ENCODE measurements at regions not wholly inside any gene's neighbourhood (a gene's known extent, or its start where the extent isn't known, plus 50 kb on each side); places are given as distances from the start of the nearest gene placed in this dataset.

DNA sequence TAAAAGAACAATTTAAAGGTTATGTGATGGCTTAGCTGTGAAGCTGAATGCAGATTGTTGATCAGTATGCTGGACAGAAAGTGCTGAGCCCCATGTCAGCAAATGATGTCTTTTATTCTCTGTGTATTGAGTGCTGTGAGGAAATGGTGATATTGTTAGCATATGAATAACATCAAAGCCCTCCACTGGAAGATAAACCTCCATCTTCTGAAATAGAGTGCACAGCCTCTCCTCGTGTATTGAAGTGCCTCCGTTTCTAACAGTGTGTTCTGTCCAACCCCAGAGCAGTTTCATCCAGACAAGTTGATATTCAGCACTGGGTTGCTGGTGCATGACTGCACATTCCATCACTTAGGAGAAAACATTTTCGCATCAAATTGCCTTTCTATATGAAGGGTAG lies 242.9 kb downstream of the CSNK1G3 start:
- no peak for TF ChIP-seq OSR1 (CRISPR knock-in tag; IDR thresholded peaks at IDR 0.05)
- TF ChIP-seq, protein P1, sequence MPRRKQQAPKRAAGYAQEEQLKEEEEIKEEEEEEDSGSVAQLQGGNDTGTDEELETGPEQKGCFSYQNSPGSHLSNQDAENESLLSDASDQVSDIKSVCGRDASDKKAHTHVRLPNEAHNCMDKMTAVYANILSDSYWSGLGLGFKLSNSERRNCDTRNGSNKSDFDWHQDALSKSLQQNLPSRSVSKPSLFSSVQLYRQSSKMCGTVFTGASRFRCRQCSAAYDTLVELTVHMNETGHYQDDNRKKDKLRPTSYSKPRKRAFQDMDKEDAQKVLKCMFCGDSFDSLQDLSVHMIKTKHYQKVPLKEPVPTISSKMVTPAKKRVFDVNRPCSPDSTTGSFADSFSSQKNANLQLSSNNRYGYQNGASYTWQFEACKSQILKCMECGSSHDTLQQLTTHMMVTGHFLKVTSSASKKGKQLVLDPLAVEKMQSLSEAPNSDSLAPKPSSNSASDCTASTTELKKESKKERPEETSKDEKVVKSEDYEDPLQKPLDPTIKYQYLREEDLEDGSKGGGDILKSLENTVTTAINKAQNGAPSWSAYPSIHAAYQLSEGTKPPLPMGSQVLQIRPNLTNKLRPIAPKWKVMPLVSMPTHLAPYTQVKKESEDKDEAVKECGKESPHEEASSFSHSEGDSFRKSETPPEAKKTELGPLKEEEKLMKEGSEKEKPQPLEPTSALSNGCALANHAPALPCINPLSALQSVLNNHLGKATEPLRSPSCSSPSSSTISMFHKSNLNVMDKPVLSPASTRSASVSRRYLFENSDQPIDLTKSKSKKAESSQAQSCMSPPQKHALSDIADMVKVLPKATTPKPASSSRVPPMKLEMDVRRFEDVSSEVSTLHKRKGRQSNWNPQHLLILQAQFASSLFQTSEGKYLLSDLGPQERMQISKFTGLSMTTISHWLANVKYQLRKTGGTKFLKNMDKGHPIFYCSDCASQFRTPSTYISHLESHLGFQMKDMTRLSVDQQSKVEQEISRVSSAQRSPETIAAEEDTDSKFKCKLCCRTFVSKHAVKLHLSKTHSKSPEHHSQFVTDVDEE (CRISPR knock-in tag; IDR thresholded peaks at IDR 0.05): no peak
- TF ChIP-seq BACH2 (CRISPR knock-in tag; IDR thresholded peaks at IDR 0.05; ENCODE audit: borderline replicate concordance): no peak
- no peak for TF ChIP-seq ZFP3 (CRISPR knock-in tag; IDR thresholded peaks at IDR 0.05)
- TF ChIP-seq ZNF70 (CRISPR knock-in tag; IDR thresholded peaks at IDR 0.05): no peak
- TF ChIP-seq SNAI2 (CRISPR knock-in tag; IDR thresholded peaks at IDR 0.05): no peak
- TF ChIP-seq, protein P2, sequence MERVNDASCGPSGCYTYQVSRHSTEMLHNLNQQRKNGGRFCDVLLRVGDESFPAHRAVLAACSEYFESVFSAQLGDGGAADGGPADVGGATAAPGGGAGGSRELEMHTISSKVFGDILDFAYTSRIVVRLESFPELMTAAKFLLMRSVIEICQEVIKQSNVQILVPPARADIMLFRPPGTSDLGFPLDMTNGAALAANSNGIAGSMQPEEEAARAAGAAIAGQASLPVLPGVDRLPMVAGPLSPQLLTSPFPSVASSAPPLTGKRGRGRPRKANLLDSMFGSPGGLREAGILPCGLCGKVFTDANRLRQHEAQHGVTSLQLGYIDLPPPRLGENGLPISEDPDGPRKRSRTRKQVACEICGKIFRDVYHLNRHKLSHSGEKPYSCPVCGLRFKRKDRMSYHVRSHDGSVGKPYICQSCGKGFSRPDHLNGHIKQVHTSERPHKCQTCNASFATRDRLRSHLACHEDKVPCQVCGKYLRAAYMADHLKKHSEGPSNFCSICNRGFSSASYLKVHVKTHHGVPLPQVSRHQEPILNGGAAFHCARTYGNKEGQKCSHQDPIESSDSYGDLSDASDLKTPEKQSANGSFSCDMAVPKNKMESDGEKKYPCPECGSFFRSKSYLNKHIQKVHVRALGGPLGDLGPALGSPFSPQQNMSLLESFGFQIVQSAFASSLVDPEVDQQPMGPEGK (CRISPR knock-in tag; IDR thresholded peaks at IDR 0.05; ENCODE audit: borderline replicate concordance): no peak
- TF ChIP-seq CREB5 (CRISPR knock-in tag; IDR thresholded peaks at IDR 0.05; ENCODE audit: low read depth): no peak
- TF ChIP-seq, protein P3, sequence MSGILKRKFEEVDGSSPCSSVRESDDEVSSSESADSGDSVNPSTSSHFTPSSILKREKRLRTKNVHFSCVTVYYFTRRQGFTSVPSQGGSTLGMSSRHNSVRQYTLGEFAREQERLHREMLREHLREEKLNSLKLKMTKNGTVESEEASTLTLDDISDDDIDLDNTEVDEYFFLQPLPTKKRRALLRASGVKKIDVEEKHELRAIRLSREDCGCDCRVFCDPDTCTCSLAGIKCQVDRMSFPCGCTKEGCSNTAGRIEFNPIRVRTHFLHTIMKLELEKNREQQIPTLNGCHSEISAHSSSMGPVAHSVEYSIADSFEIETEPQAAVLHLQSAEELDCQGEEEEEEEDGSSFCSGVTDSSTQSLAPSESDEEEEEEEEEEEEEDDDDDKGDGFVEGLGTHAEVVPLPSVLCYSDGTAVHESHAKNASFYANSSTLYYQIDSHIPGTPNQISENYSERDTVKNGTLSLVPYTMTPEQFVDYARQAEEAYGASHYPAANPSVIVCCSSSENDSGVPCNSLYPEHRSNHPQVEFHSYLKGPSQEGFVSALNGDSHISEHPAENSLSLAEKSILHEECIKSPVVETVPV (CRISPR knock-in tag; IDR thresholded peaks at IDR 0.05): no peak
- no peak for TF ChIP-seq RARB (CRISPR knock-in tag; IDR thresholded peaks at IDR 0.05)
- no peak for TF ChIP-seq ZNF565 (CRISPR knock-in tag; conservative IDR thresholded peaks at IDR 0.05; ENCODE audit: low read depth)
